ENCODE measurements at regions not wholly inside any gene's neighbourhood (a gene's known extent, or its start where the extent isn't known, plus 50 kb on each side); places are given as distances from the start of the nearest gene placed in this dataset.

DNA sequence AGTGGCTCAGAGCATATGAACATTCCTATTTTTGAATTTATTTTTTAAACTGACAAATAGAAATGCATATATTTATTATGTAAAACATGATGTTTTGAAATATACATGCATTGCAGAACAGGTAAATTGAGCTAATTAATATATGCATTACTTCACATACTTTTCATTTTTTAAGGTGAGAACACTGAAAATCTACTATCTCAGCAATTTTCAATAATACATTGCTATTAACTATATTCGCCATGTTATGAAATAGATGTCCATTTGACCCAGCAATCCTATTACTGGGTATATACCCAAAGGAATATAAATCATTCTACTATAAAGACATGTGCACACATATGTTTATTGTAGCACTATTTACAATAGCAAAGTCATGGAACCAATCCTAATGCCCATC is 717.7 kb upstream of the PIK3C3 start:
- Mint-ChIP-seq H3K4me3 (no peak overlapping the region), H3K9me3 (no peaks in the 10 kb centered on the region), H3K27ac (no peak overlapping the region), H3K27me3 (ENCODE audit: insufficient read depth, low read depth) (no peaks in the 10 kb centered on the region), H3K36me3 (no peaks in the 10 kb centered on the region), H3K4me1 (no peaks in the 10 kb centered on the region)
- Histone ChIP-seq H3K36me3 (no peaks in the 10 kb centered on the region), H2AFZ (replicated peaks) (no peak overlapping the region), H3K4me2 (no peak overlapping the region), H3K4me1 (no peaks in the 10 kb centered on the region), H3K9ac (no peak overlapping the region), H3K4me3 (no peak overlapping the region), H4K20me1 (ENCODE audit: low read depth) (no peaks in the 10 kb centered on the region), H3F3A (ENCODE audit: low read depth) (no peaks in the 10 kb centered on the region), H3K9me3 (ENCODE audit: low read depth) (no peaks in the 10 kb centered on the region), H3K79me2 (ENCODE audit: low read depth) (no peaks in the 10 kb centered on the region), H3K27me3 (no peaks in the 10 kb centered on the region), H3K27ac (no peak overlapping the region)
- no peak for DNase-seq (ENCODE audit: low spot score)
- TF ChIP-seq EZH2phosphoT487 (IDR thresholded peaks at IDR 0.05) (no peak), EZH2 (IDR thresholded peaks at IDR 0.05) (no peak)
- TF ChIP-seq, protein P1, sequence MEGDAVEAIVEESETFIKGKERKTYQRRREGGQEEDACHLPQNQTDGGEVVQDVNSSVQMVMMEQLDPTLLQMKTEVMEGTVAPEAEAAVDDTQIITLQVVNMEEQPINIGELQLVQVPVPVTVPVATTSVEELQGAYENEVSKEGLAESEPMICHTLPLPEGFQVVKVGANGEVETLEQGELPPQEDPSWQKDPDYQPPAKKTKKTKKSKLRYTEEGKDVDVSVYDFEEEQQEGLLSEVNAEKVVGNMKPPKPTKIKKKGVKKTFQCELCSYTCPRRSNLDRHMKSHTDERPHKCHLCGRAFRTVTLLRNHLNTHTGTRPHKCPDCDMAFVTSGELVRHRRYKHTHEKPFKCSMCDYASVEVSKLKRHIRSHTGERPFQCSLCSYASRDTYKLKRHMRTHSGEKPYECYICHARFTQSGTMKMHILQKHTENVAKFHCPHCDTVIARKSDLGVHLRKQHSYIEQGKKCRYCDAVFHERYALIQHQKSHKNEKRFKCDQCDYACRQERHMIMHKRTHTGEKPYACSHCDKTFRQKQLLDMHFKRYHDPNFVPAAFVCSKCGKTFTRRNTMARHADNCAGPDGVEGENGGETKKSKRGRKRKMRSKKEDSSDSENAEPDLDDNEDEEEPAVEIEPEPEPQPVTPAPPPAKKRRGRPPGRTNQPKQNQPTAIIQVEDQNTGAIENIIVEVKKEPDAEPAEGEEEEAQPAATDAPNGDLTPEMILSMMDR (IDR thresholded peaks at IDR 0.05), result no peak

DNA sequence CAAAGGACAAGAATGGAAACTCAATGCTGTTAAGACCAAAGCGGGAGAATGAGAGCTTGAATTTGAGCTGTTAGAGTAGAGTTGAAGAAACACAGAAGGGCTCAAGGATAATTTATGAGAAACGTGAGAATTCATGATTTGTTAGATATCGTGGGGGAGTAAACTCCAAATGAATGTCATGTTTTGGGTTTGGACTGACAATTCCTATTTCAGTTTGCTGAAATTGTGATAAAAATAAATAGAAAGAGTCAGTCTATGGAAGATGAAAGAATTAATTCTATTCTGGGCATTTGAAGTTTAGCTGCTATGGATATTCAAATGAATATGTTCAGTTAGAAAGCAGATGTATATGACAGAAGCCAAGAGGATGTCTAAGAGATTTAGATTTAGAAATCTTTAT is 723.4 kb upstream of the PIK3C3 start:
- TF ChIP-seq EZH2 (IDR thresholded peaks at IDR 0.05) (no peak), EZH2phosphoT487 (IDR thresholded peaks at IDR 0.05) (no peak)
- TF ChIP-seq, protein P1 (IDR thresholded peaks at IDR 0.05), result no peak
- Mint-ChIP-seq H3K4me1 (no peaks in the 10 kb centered on the region), H3K36me3 (no peaks in the 10 kb centered on the region), H3K27ac (no peak overlapping the region), H3K27me3 (ENCODE audit: insufficient read depth, low read depth) (no peaks in the 10 kb centered on the region), H3K4me3 (no peak overlapping the region), H3K9me3 (no peaks in the 10 kb centered on the region)
- H3K4me1 ChIP-seq, result no peaks in the 10 kb centered on the region
- H4K20me1 ChIP-seq (ENCODE audit: low read depth), result no peaks in the 10 kb centered on the region
- H3K4me3 ChIP-seq, result no peak overlapping the region
- H3K79me2 ChIP-seq (ENCODE audit: low read depth), result no peaks in the 10 kb centered on the region
- no peaks in the 10 kb centered on the region for H3K9me3 ChIP-seq (ENCODE audit: low read depth)
- no peaks in the 10 kb centered on the region for H3K36me3 ChIP-seq
- no peak overlapping the region for H2AFZ ChIP-seq (replicated peaks)
- H3K27ac ChIP-seq, result no peak overlapping the region
- H3F3A ChIP-seq (ENCODE audit: low read depth), result no peaks in the 10 kb centered on the region
- H3K4me2 ChIP-seq, result no peak overlapping the region
- DNase-seq (ENCODE audit: low spot score), result no peak
- no peak overlapping the region for H3K9ac ChIP-seq
- no peaks in the 10 kb centered on the region for H3K27me3 ChIP-seq

DNA sequence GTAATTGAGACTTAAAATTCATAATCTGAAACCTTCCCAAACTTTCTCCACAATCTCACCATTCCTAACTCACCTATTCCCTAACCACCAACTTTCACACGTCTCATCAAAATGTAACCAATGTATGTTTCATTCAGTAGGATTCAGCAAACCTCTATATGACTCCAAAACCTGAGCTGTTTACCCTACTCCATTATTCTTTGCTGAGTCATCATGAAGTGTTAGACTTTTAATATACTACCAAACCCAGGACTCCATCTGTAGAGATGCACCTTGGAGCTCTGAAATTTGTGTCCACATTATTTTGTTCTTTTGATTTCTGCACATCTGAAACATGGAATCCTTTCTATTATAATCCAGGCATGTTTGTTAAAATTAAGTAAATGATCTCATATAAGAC is 727.0 kb upstream of the PIK3C3 start:
- Histone ChIP-seq H3K4me3 (no peak overlapping the region), H3F3A (ENCODE audit: low read depth) (no peaks in the 10 kb centered on the region), H3K27me3 (no peaks in the 10 kb centered on the region), H3K9ac (no peak overlapping the region), H3K79me2 (ENCODE audit: low read depth) (no peaks in the 10 kb centered on the region), H4K20me1 (ENCODE audit: low read depth) (no peaks in the 10 kb centered on the region), H3K9me3 (ENCODE audit: low read depth) (no peaks in the 10 kb centered on the region), H3K36me3 (no peaks in the 10 kb centered on the region), H2AFZ (replicated peaks) (no peak overlapping the region), H3K27ac (no peak overlapping the region), H3K4me2 (no peak overlapping the region), H3K4me1 (no peaks in the 10 kb centered on the region)
- Mint-ChIP-seq H3K4me1 (no peaks in the 10 kb centered on the region), H3K27me3 (ENCODE audit: insufficient read depth, low read depth) (no peaks in the 10 kb centered on the region), H3K9me3 (no peaks in the 10 kb centered on the region), H3K4me3 (no peak overlapping the region), H3K36me3 (no peaks in the 10 kb centered on the region), H3K27ac (no peak overlapping the region)
- DNase-seq (ENCODE audit: low spot score), result no peak
- TF ChIP-seq EZH2 (IDR thresholded peaks at IDR 0.05), result no peak
- no peak for TF ChIP-seq EZH2phosphoT487 (IDR thresholded peaks at IDR 0.05)
- TF ChIP-seq, protein P1 (IDR thresholded peaks at IDR 0.05), result no peak

DNA sequence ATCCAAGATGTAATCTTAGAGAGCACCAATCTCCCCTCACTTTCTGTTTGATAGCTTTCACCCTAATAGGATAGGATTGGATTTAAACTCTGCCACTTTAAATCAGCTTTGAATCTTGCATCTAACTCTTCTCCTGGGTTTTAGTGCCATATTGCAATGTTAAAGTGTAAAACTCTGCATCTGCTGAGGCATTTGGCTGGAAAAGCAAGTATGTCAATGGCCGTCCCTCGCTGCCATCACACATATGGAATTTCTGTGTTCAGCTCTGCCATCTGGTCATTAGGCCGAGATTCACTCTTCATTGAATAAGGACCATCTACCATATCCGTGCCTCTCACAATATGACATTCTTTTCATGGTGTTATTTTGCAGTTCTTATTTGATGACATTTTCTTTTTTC is 728.1 kb upstream of the PIK3C3 start:
- H3K27ac Mint-ChIP-seq, result no peak overlapping the region
- H3K27me3 Mint-ChIP-seq (ENCODE audit: insufficient read depth, low read depth), result no peaks in the 10 kb centered on the region
- TF ChIP-seq EZH2phosphoT487 (IDR thresholded peaks at IDR 0.05), result no peak

More for the DNA sequence above, 728.1 kb upstream of the PIK3C3 start:
- H3K79me2 ChIP-seq (ENCODE audit: low read depth), result no peaks in the 10 kb centered on the region
- Mint-ChIP-seq H3K4me1 (no peaks in the 10 kb centered on the region), H3K36me3 (no peaks in the 10 kb centered on the region), H3K9me3 (no peaks in the 10 kb centered on the region), H3K4me3 (no peak overlapping the region)
- H3K4me2 ChIP-seq, result no peak overlapping the region
- no peak overlapping the region for H3K9ac ChIP-seq
- H3F3A ChIP-seq (ENCODE audit: low read depth), result no peaks in the 10 kb centered on the region
- H4K20me1 ChIP-seq (ENCODE audit: low read depth), result no peaks in the 10 kb centered on the region
- H2AFZ ChIP-seq (replicated peaks), result no peak overlapping the region
- H3K27me3 ChIP-seq, result no peaks in the 10 kb centered on the region
- no peak for DNase-seq (ENCODE audit: low spot score)
- H3K4me3 ChIP-seq, result no peak overlapping the region
- no peaks in the 10 kb centered on the region for H3K36me3 ChIP-seq
- no peak overlapping the region for H3K27ac ChIP-seq
- no peaks in the 10 kb centered on the region for H3K4me1 ChIP-seq
- no peaks in the 10 kb centered on the region for H3K9me3 ChIP-seq (ENCODE audit: low read depth)
